ENCODE measurements at regions not wholly inside any gene's neighbourhood (a gene's known extent, or its start where the extent isn't known, plus 50 kb on each side); places are given as distances from the start of the nearest gene placed in this dataset.

DNA sequence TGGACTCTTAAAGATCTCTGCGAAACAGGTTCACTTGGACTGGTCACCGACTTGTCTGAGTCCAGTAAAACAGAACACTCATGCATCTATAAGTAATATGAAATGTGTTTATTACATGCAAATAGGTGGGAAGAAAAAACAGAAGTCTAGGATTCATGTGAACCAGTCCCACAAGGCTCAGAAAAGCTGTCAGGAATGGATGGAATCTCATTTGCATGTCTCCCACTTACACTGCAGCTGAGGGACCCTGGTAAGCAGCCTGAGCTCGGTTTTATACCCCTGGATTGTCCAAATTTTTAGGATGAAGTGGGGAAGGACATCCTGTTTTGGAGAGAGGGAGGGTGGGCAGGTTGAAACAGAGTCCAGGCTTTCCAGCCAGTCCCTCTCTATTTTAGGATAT, 1545.1 kb upstream of the PCDH20 start (continued):
- no peak for TF ChIP-seq SIX5 (IDR thresholded peaks at IDR 0.05; ENCODE audit: low read depth, low read length, severe bottlenecking)

DNA sequence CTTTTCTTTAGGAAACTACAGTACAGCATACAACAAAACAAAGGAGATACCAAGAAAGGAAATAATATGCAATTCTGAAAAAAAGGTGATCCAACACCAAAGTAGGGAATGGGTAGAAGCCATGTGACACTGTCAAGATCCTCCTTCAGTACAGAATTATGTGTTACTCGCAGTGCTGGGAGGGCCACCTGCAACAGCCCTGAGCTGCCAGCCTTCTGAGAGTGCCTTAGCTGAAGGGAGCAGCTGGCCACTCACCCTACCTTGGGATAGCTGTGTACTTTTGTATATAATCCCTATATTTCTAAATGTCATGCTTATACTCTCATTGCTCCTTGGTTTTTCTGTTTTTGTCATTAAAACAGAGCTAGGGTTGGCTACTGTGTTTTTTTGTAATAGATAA, 1518.2 kb upstream of the PCDH20 start:
- Histone ChIP-seq H3K4me1 (ENCODE audit: control insufficient read depth, insufficient read depth, low read length) (no peaks in the 10 kb centered on the region), H3K36me3 (ENCODE audit: control insufficient read depth in 2 of 2, insufficient read depth in 2 of 2, low read length in 1 of 2) (no peaks in the 10 kb centered on the region), H3K79me2 (ENCODE audit: control insufficient read depth, insufficient read depth, low read length) (no peaks in the 10 kb centered on the region), H3K27me3 (replicated peaks in 1 of 2; ENCODE audit: control insufficient read depth in 2 of 2, insufficient read depth in 2 of 2, low read length in 1 of 2) (no peaks in the 10 kb centered on the region), H2AFZ (ENCODE audit: control insufficient read depth, low read depth, low read length) (no peak overlapping the region), H3K27ac (ENCODE audit: control insufficient read depth, insufficient read depth) (no peak overlapping the region), H3K9ac (ENCODE audit: control insufficient read depth, insufficient read depth, low read length) (no peak overlapping the region), H4K20me1 (ENCODE audit: control insufficient read depth, insufficient read depth) (no peaks in the 10 kb centered on the region), H3K4me3 (no peak overlapping the region), H3K9me3 (replicated peaks; ENCODE audit: control insufficient read depth, insufficient read depth, low read length) (no peaks in the 10 kb centered on the region), H3K4me2 (ENCODE audit: control insufficient read depth, insufficient read depth) (no peak overlapping the region)
- no peak for FAIRE-seq
- ChIA-PET POLR2A (no interaction called here), CTCF (interaction anchor here (0.6 kb wide), 1 partner anchor 768 kb away, joined by 3 read pairs; no protein-coding TSS in a partner anchor), RAD21 (ENCODE audit: unreplicated experiment) (no interaction called here), SMC1A (ENCODE audit: uncharacterized antibody, unreplicated experiment) (interaction anchor here (0.6 kb wide), 1 partner anchor 1506 kb away, joined by 4 read pairs; no protein-coding TSS in a partner anchor)
- intact Hi-C loops (cut with micrococcal nuclease; ENCODE audit: unreplicated experiment) = no loop called here
- 0% methylated on average over 1 of the region's 1 CpG for WGBS (ENCODE audit: insufficient coverage, insufficient replicate concordance, low lambda C conversion rate, missing lambda C conversion rate)
- TF ChIP-seq SMAD5 (IDR thresholded peaks at IDR 0.05; ENCODE audit: low read depth) = no peak
- TF ChIP-seq KLF5 (IDR thresholded peaks at IDR 0.05; ENCODE audit: partially characterized antibody) = no peak
- no peak for TF ChIP-seq GATAD2B (conservative IDR thresholded peaks at IDR 0.05; ENCODE audit: low read depth)
- TF ChIP-seq TCF3 (IDR thresholded peaks at IDR 0.05; ENCODE audit: borderline replicate concordance, insufficient read depth, low read depth, low read length) = no peak
- no peak for DNase-seq (ENCODE audit: low read depth, low spot score)
- no peak for ATAC-seq
- in situ Hi-C loops (cut with MboI) = no loop called here
- no TSS peak for BruUV-seq (replicated peaks)

DNA sequence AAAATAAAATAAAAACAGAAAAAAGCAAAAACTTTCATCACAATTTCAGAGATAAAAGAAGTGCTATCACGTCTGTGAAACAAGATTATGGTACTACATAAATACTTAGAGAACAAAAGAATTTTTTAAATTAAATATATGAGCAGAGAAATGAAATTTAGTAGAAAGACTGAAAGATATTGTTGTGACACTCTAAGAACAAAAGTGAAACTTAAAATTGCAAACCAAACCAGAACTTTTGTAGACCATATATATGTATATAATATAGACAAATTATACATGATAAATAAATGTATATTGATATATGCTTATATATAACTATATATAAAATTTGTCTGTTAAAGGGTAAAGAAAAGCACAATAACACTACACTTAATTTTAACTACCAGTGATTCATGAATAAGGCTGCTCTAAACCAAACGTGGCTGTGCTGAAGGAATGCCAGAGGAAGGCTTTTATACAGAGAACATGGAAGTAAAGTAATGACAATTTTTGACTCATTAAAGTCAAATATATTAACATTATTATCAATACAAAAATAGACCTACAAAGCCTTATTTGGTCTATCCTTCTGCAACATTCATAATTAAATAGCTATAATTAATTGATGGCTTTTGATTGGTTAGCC, 1516.7 kb upstream of the PCDH20 start:
- in situ Hi-C loops (cut with MboI) = no loop called here
- no peaks in the 10 kb centered on the region for H3K4me1 ChIP-seq (ENCODE audit: control insufficient read depth, insufficient read depth, low read length)
- no peaks in the 10 kb centered on the region for H3K79me2 ChIP-seq (ENCODE audit: control insufficient read depth, insufficient read depth, low read length)
- no peaks in the 10 kb centered on the region for H3K9me3 ChIP-seq (replicated peaks; ENCODE audit: control insufficient read depth, insufficient read depth, low read length)
- intact Hi-C loops (cut with micrococcal nuclease; ENCODE audit: unreplicated experiment) = no loop called here
- ChIA-PET RAD21 (ENCODE audit: unreplicated experiment) (no interaction called here), SMC1A (ENCODE audit: uncharacterized antibody, unreplicated experiment) (no interaction called here), CTCF (no interaction called here), POLR2A (no interaction called here)
- H3K4me3 ChIP-seq = no peak overlapping the region
- no peaks in the 10 kb centered on the region for H4K20me1 ChIP-seq (ENCODE audit: control insufficient read depth, insufficient read depth)
- no peaks in the 10 kb centered on the region for H3K36me3 ChIP-seq (ENCODE audit: control insufficient read depth in 2 of 2, insufficient read depth in 2 of 2, low read length in 1 of 2)
- DNase-seq (ENCODE audit: low read depth, low spot score) = no peak
- no peak overlapping the region for H3K27ac ChIP-seq (ENCODE audit: control insufficient read depth, insufficient read depth)
- TF ChIP-seq SREBF2 (IDR thresholded peaks at IDR 0.05; ENCODE audit: low read length) = no peak
- TF ChIP-seq RAD21 (IDR thresholded peaks at IDR 0.05; ENCODE audit: insufficient read depth, low read depth, low read length) = no peak
- TF ChIP-seq BCL11A (IDR thresholded peaks at IDR 0.05; ENCODE audit: low read depth, low read length) = no peak
- no peak for TF ChIP-seq MYC (IDR thresholded peaks at IDR 0.05; ENCODE audit: insufficient read depth, insufficient read length, insufficient replicate concordance, low read length, severe bottlenecking)
- no peak for TF ChIP-seq PAX5 (IDR thresholded peaks at IDR 0.05; ENCODE audit: borderline replicate concordance, low read depth, low read length)
- TF ChIP-seq TARDBP (IDR thresholded peaks at IDR 0.05; ENCODE audit: borderline replicate concordance) = no peak
- TF ChIP-seq BACH1 (IDR thresholded peaks at IDR 0.05; ENCODE audit: borderline replicate concordance) = no peak
- no peak for TF ChIP-seq SIN3A (IDR thresholded peaks at IDR 0.05; ENCODE audit: low read depth, low read length)
- no peak overlapping the region for H2AFZ ChIP-seq (ENCODE audit: control insufficient read depth, low read depth, low read length)
- FAIRE-seq = no peak
- H3K4me2 ChIP-seq (ENCODE audit: control insufficient read depth, insufficient read depth) = no peak overlapping the region
- 0% methylated on average over 2 of the region's 2 CpGs for WGBS (ENCODE audit: insufficient coverage, insufficient replicate concordance, low lambda C conversion rate, missing lambda C conversion rate)
- no TSS peak for BruUV-seq (replicated peaks)
- no peak overlapping the region for H3K9ac ChIP-seq (ENCODE audit: control insufficient read depth, insufficient read depth, low read length)
- no peak for ATAC-seq
- no peaks in the 10 kb centered on the region for H3K27me3 ChIP-seq (replicated peaks in 1 of 2; ENCODE audit: control insufficient read depth in 2 of 2, insufficient read depth in 2 of 2, low read length in 1 of 2)
